GM19239 (cell line): ENCODE measurements at regions not wholly inside any gene's neighbourhood (a gene's known extent, or its start where the extent isn't known, plus 50 kb on each side); places are given as distances from the start of the nearest gene placed in this dataset.

Experiments used
- DNase-seq: peaks from one replicate; pipeline ENCODE4 v3.0.0; 2011; ENCODE audit warnings: low spot score; ENCODE audit not compliant: insufficient read length
- FAIRE-seq: peaks from 2 replicates; lab custom pipeline; 2011; peaks lifted over from hg19 to GRCh38; lab: Jason Lieb, UNC

DNA sequence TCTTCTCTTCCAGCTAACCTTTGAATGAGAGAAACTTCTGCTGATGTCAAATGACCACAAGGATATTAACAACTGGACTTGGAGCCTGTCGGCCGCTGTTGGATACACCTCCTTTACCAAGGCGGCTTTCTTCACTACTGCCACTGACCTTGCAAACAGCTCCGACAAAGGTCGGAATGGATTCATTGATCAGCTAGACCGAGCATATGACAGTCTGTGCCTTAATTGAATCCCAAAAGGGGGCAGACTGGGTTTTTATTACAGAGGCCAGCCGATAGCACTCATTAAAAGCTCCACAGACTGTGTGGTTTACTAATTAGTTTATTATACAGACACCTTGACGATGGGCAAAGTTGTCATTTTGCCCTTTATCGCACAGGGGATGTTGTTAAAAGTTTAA, 394.5 kb downstream of the RERGL start:
- DNase-seq: no peak
- FAIRE-seq: no peak

DNA sequence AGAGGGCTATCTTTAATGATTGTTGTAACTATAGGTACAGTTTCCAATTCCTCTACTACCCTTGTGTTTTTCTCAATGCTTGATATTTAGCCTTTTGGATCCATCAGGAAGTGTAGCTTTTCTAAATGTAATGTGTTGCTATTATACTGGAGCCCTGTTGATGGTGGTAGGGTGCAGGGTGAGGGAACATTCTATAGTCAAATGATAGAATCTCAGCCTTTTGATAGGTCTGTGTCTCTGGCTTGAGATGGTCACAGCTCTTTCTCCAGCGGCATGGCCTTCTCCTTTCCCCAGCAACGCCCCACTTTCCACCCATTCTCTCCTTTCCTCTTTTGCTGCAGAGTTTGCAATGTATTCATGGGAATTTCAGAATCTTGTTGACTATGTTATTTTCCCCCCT, 398.6 kb downstream of the RERGL start:
- FAIRE-seq (no peak), DNase-seq (no peak)

DNA sequence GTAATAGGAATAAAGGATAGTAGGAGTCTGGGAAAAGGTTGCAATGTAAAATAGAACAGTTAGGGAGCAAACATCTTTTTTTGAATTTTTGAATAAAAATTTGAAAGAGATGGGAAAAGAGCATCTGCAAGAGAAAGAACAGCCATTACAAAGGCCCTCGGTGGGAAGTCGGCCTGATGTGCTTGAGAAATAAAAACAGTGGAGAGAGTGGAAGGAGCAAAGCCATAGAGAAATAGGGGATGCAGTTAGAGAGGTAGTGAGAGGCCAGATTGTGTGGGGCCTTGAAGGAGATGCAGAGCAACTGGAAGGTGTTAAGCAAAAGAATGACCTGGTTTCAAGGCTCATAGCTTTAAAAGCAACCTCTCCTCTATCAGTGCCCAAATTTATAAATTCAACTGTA, 409.8 kb downstream of the RERGL start:
- FAIRE-seq: no peak

DNA sequence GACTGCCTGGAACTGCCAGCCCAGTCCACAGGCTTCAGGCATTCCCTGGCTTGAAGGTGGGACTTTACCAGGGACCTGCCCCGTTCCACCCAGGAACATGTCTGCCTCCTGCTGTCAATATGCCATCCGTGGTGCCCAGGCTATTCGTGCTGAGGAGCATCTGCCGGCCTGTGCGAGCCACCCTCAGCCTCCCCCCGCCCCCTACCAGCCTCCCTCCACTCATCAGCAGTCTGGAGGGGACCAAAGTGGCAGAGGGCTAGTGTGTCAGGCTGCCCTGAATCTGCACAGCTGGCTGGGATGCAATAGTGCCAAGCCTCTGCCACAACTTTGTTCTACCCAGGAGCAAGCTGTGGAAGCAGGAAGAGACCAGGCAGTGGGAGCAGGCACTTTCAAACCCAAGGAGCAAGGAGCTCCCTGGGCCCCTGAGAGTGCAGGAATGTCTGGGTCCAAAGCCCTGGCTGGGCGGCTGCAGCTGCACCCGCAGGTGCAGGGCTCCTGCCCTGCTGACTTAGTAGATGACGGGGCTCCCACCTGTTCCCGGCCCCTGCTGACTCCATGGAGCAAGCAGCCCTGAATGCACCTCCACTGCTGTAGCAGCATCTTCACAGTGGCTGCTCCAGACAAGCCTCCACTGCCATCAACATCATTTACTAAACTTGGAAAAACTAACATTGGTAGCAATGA, 423.2 kb downstream of the RERGL start:
- FAIRE-seq (no peak), DNase-seq (no peak)

More for the DNA sequence above, 409.8 kb downstream of the RERGL start:
- DNase-seq: no peak

DNA sequence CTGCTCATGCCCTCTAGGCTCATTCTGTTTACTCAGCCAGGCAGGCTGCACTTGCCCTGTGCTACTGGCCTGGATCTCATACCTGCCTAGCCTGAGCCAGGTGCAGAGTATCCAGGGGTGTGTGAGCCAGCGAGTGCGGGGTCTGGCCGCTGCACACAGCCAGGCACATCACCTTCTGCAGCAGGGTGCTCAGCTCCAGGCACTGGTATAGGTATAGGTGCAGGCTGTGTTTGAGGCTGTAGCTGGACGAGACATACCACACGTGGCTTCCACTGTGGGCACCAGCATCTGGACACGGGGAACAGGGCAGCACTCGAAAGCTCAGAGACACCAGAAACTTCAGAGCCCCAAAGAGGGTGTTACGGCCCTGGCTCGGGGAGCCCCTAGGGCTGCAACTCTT, 424.2 kb downstream of the RERGL start:
- DNase-seq (no peak), FAIRE-seq (no peak)

DNA sequence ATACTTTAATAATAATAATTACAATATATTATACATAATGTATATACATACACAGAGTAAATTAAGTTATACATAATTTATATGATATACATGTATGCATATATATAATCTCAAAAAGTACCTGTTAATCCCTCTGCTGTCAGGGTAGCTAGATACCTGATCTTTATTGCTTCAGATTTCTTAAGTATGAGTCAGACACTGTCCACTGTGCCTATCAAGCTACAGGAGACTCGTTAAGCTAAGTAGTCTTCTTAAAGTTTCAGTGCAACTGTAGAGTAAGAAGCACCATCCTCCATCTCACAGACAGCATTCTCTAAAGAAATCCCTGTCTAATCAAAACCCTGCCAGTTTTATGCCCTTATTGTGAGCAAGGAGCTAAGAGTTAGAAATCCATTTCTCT, 428.7 kb downstream of the RERGL start:
- no peak for FAIRE-seq
- DNase-seq: no peak

DNA sequence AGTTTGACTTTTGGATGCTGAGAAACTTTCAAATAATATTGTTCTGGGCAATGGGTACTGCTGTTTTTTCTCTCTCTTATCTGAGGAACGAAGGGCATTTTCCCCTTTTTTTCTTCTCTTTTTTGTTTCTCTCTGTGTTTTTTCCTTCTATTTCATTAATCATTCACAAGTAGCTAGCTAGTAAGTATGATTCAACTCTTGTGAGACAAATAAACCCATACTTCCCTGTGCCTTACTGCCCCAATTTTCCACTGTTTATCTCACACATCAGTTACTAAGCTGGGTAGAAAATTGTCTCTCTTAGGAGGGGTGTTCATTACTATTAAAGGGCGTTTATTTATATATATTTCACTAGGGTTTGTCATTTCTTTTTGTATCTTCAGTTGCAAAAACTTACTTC, 437.6 kb downstream of the RERGL start:
- FAIRE-seq (no peak), DNase-seq (no peak)

DNA sequence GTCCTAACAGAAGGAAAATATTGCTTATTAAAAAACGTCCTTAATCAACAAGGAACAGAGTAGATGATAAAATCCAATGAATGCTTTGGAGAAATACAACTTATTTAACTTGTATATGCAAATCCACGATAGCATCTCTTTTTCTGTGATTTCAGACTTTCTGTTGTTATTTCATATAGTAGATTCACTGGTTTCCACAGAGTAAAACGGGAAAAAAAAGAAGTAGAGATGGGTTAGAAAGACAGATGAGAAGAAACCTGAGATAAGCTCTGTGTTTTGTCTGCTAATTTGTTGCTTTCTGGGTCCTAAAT, 447.7 kb downstream of the RERGL start:
- DNase-seq (no peak), FAIRE-seq (no peak)

DNA sequence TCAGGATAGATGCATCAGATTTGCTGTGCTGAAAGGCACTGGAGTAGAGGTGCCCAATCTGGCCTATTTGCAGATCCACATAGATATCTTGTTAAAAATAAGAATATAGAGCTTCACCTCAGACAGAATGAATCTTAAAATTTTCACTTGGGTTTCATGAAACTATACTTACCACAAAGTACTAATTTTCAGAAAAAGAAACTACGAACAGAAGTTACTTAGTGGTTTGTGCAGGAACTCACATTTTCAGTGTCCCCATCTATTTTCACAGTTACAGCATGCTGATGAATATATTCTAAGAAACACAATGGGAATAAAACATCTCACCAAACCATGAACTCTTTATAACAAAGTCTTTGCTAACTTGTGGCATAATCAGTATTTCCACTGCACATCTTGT, 449.4 kb downstream of the RERGL start:
- DNase-seq (no peak), FAIRE-seq (no peak)

DNA sequence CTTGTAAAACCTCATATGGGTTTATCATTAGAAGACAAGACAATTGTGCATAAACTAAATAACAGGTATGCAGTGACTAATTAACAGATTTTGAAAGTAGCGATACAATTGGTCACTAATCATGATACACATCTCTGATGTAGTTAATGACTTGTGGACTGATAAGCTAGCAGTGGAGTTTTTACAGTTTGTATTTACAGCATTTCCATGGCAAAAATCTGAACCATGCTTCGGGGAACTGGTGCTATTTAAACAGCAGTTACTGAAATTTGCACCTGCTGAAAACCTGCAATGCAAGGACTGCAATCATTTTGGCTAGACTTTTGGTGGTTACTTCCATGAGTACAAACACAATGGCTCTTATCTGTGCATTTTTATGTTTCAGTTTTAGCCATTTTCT, 471.2 kb downstream of the RERGL start:
- no peak for FAIRE-seq

DNA sequence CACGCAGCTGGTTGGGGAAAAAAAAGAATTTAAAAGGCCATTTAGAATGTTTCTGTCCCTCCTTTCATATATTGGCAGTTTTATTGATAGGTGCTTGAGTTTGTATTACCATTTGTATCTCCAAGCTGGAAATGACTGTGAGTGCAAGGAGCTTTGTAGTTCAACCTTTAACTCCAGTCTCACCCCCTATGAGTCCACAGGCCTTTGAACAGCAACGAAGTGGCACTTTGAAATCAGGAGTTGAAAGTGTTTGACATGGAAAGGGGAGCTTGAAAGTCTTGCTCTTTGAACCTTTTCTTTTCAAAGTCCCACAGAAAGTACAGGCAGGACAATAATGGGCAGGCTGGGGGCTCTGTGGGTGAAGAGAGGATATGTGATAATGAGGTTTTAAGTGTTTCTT, 480.3 kb downstream of the RERGL start:
- DNase-seq (no peak), FAIRE-seq (no peak)

More for the DNA sequence above, 471.2 kb downstream of the RERGL start:
- DNase-seq: no peak

DNA sequence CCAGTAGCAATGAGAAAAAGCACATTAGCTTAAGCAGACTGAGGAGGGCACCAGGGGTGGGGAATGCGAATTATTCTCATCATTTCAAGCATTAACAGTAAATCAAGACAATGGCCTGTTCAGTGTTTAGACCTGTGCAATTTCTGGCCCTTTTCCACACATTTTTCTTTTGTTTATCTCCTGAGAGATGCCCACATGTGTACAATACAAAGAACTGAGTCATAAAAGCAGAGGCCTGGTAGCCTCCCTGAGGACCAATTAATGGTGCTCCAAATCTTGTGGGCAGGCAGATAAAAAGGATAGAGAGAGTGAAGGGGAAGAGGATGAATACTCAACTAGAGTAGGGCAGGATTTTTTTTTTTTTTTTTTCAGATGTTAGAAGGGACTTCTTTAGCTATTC, 480.8 kb downstream of the RERGL start:
- DNase-seq (no peak), FAIRE-seq (no peak)

DNA sequence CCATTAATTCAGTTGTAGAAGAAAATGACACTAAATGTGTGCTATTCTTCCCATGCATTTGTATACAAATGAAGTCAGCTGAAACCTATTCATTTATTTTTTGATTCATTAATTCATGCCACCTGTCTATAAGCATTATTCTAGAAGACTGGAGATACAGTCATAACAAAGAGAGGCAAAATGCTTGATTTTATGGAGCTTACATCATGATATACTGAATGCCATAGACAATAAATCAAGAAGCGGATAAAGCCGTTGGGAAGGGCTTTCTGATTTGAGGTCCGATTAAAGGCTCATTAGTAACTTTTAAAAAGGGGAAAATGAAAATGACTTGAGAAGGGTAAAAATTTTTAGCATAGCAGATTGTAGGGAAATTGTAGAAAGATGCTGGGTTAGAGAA, 494.9 kb downstream of the RERGL start:
- DNase-seq (no peak), FAIRE-seq (no peak)

DNA sequence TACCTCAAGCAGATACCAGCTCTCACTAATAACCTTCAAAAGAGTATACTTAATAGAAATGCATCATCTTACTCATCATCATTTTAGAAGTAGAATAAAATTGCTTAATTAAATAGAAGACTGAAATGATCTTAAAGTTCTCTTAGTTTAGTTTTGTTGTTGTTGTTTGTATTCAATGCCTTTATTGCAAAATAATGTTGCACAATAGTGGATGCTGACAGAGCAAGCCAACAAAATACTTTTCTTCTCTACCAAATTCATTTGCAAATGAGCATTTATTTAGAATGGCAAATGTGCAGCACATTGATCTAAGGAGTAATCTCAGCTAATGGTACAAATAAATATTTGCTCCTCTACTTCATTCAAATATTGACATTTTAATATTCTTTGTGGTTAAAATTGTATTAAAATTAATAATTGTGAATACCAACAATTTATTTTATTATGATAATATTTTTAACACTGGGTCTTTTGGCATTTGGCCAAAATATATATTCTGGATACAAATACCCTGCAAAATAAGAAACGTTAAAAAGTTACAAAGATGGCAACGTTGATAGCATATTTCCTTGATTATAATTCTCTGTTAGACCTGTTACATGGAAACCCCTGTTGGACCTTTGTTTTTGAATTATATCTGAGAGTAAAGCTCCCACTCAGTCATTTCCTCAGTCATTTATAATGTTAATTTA, 496.1 kb downstream of the RERGL start:
- no peak for DNase-seq
- FAIRE-seq: no peak

DNA sequence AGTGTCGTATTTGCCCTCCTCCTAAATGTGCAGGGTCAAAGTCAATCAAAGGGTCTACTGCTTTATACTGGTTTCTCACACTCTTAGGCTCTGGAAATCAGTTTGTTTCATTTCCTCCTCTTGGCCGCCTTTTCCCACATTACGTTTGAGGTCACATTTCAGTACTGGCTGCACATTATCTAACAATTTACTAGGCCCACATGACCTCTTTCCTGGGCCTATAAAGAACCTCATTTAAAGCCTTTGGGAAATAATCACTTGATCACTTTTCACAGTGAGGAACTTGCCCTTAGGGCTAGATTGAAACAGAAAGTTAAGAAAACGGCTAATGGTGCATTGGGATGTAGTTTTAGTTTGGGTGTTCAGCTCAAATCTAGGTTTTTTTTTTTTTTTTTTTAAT, 497.5 kb downstream of the RERGL start:
- no peak for DNase-seq
- no peak for FAIRE-seq

DNA sequence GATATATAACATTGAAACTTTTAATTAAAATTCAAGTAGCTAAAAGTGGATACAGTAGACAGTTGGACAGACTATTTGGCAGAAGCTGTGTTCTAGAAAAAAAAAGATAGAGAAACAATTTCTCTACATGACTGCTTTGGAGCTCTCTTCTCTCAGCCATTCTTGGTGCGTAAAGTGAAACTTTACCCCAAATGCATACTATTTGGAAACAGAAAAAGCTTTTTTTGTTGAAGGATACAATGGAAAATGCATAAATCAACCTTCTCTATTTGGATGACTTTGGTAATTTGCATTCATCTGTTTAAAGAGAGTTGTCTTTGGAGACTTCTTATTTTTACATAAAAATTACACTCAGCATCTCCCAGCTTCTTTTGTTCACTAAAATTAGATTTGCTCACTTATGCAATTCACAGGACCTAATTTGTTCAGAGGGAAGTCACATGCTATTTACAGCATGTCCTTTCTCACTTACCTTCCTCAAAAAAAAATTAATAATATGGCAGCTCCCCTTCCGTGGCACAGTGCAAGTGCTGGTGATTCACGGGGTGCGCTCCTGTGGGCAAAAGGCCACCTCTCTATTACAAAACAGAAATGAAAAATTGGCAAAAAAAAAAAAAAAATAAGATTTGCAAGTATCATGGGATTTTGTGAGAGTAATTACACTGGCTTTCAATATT, 498.9 kb downstream of the RERGL start:
- no peak for FAIRE-seq
- no peak for DNase-seq

DNA sequence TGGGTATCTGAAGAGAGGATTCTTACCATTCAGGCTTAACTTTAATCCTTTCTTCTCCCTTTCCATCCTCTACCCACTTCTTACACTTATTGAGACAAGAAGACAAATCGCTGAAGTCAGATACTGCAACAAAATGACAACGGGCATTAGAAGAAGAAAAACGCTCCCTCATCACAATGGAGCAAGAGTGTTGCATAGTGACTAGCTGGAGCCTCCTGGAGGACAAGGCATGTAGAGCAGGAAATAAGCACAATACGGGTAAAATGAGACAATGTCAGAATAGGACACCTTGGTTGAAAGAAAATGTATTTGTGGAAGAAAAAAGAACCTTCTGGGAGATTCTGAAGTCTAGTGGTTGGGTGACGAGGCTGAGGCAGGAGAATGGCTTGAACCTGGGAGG, 501.0 kb downstream of the RERGL start:
- FAIRE-seq (no peak), DNase-seq (no peak)

DNA sequence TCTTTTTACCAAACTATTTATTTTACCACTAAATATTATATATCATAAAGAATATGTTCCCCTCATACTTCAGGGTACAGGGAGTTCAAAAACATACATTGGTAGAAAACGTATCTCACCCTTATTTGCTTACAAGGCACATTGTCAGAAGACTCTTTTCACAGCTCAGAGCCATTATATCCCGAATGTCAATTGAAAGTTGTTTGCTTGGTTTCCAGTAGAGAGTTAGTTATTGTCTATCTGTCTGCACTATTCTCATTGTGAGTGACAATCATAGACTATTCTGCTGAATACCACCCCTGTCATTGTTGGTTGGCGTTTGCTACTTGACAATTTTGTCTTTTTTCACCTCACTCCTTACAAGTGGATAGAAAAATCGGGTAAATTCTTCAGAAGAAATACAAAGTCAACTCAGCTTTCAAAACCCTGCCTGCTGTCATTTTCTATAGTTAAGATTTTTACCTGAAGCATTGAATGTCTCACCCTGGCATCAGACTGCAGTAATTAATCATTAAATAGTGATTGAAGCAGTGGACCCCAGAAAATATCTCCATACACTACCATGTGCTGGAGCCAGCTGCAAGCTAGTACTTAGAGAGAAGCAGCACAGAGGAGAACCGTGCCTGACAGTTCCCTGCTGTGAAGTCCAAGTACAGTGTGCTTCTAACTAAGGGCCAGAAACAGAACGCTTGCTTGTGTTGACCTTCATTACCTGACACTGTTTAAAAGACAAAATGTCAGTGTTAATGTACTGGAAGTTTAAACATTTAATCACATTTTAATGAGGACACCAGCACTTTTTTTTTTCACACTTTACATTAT, 510.6 kb downstream of the RERGL start:
- DNase-seq (no peak), FAIRE-seq (no peak)

DNA sequence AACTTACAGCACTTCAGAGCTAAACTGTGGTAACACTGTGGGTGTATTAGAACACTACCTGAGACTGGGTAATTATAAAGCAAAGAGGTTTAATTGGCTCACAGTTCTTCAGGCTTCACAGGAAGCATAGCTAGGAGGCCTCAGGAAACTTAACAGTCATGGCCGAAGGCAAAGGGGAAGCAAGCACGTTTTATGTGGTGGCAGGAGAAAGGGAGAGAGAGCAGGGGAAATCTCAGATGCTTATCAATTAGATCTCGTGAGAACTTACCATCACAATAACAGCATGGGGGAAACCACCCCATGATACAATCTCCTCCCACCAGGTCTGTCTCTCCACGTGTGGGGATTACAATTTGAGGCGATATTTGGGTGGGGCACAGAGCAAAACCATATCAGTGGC, 512.6 kb downstream of the RERGL start:
- no peak for FAIRE-seq
- DNase-seq: no peak

DNA sequence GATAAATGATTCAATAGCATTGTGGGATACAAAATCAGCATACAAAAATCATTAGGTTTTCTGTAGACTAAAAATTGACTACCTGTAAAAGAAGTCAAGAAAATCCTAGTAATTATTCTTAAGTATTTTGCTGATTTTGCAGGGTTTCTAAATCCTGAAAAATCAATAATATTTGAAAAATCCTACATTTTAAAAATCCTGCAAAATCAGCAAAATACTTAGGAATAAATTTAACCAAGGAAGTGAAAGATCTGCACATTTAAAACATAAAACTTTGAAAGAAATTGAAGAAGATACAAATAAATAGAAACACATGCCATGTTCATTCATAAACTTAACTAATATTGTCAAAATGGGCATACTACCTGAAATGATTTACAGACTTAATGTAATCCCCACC, 517.7 kb downstream of the RERGL start:
- DNase-seq (no peak), FAIRE-seq (no peak)

DNA sequence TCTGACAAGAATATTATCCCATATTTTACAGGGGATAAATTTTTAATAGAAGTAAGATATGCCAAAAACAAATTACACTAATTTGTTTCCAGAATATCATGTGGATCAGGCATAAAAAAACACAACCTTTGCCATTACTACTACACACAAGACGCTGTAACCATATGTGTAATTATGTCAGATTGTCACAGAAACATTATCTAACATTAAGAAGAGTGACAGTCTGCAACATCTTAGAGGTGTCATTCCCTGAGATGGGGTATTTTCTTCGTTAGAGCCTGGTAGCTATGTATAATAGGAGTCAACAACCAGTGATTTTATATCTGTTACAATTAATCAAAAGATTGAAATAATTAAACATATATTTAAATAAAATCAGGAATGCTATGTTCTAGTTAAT, 518.9 kb downstream of the RERGL start:
- no peak for FAIRE-seq
- no peak for DNase-seq
